SK-N-SH treated with all-trans-retinoic acid at 6 μM for 48 hours (cell line): ENCODE measurements at regions not wholly inside any gene's neighbourhood (a gene's known extent, or its start where the extent isn't known, plus 50 kb on each side); places are given as distances from the start of the nearest gene placed in this dataset.

Experiments used
- ARNTL ChIP-seq: fragments of 450-650 bp; formaldehyde crosslinking; IDR thresholded peaks from 2 replicates; pipeline ENCODE4 v1.5.0; 2020; ENCODE audit warnings: low read depth, mild to moderate bottlenecking, moderate library complexity, borderline replicate concordance
- BACH2 ChIP-seq: fragments of 250-450 bp; sonication (Bioruptor Pico); IDR thresholded peaks from 2 replicates; pipeline ENCODE4 v1.9.0; 2021; ENCODE audit warnings: mild to moderate bottlenecking, borderline replicate concordance
- CSRNP3 ChIP-seq: fragments of 250-450 bp; sonication (Bioruptor Pico); IDR thresholded peaks from 2 replicates; pipeline ENCODE4 v1.5.1; 2021; ENCODE audit warnings: mild to moderate bottlenecking, moderate library complexity
- GLIS3 ChIP-seq: fragments of 250-450 bp; sonication (Bioruptor Pico); IDR thresholded peaks from 2 replicates; pipeline ENCODE4 v1.5.0; 2020; ENCODE audit warnings: mild to moderate bottlenecking, moderate library complexity
- PATZ1 ChIP-seq: fragments of 250-450 bp; sonication (Bioruptor Pico); IDR thresholded peaks from 2 replicates; pipeline ENCODE4 v1.8.0; 2020; ENCODE audit warnings: mild to moderate bottlenecking, moderate library complexity, borderline replicate concordance
- SNAI2 ChIP-seq: fragments of 250-450 bp; sonication (Bioruptor Pico); IDR thresholded peaks from 2 replicates; pipeline ENCODE4 v1.5.0; 2020; ENCODE audit warnings: mild to moderate bottlenecking, moderate library complexity
- TCF4 ChIP-seq: fragments of 250-450 bp; sonication (Bioruptor Pico); IDR thresholded peaks from 2 replicates; pipeline ENCODE4 v1.8.0; 2021; ENCODE audit warnings: mild to moderate bottlenecking, moderate library complexity, borderline replicate concordance
- TOX ChIP-seq: fragments of 250-450 bp; sonication (Bioruptor Pico); IDR thresholded peaks from 2 replicates; pipeline ENCODE4 v1.8.0; 2021; ENCODE audit warnings: mild to moderate bottlenecking, moderate library complexity, borderline replicate concordance
- ZC3H10 ChIP-seq: fragments of 250-450 bp; sonication (Bioruptor Pico); IDR thresholded peaks from 2 replicates; pipeline ENCODE4 v1.5.1; 2021; ENCODE audit warnings: mild to moderate bottlenecking, moderate library complexity

- no peak for TF ChIP-seq TOX (CRISPR knock-in tag)
- no peak for TF ChIP-seq GLIS3
- no peak for TF ChIP-seq ZC3H10 (CRISPR knock-in tag)
- no peak for TF ChIP-seq PATZ1 (CRISPR knock-in tag)
- TF ChIP-seq TCF4 (CRISPR knock-in tag): no peak
- TF ChIP-seq CSRNP3 (CRISPR knock-in tag): no peak
- TF ChIP-seq SNAI2 (CRISPR knock-in tag): no peak
- no peak for TF ChIP-seq ARNTL (CRISPR knock-in tag)
- no peak for TF ChIP-seq BACH2 (CRISPR knock-in tag)
Observed at GRCh38 chr5:125017796-125018195, 271.4 kb upstream of the ZNF608 start.
